NCI-H2029 treated with DMSO at 0.1 percent for 48 hours (cell line): ENCODE measurements at regions not wholly inside any gene's neighbourhood (a gene's known extent, or its start where the extent isn't known, plus 50 kb on each side); places are given as distances from the start of the nearest gene placed in this dataset.
A peak's percentile ranks its signal among the peaks of the same experiment; 100 is the strongest.
"Not testable (repeated sequence)": the region's sequence is repeated elsewhere in the genome, so short reads cannot be mapped to it uniquely, and the experiment has no call there.

Source experiments
- DNase-seq: peaks from one replicate; lab custom pipeline; 2025; lab: John Stamatoyannopoulos, UW

DNA sequence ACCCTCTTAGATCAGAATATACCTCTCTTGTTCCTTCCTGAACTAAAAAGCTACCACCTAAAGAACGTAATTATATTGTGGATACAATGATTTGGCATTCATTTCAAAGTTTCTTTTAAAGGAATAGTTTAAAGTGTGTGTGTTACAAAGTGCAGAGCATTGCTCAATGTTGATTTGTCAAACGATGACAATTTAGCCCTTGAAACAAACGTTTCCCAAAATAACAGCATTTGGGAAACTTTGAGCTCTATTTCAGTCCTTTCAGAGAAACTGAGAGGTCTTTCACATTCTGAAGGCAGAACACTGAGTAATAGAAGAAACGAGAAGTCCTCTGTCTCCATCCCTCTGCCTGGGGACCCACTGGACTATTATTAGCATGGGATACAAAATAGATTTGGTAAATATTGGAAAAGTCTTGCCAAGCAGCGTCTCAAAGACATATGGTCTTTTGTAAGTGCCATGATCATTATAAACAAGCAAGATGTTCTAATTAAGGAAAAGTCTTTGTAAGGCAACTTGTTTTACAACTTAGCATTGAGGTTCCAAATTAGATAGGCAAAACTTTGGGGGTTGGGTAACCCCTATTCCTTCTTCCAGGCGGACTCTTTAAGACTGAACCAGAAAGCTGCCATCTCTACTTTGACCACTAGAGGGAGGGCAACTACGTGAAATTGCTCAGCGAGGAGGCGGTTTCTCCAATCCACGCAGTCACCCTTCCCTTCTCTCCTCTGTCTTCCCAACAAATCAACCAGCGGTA, 208.8 kb downstream of the RNF144B start:
- DNase-seq: peak; percentile 70

DNA sequence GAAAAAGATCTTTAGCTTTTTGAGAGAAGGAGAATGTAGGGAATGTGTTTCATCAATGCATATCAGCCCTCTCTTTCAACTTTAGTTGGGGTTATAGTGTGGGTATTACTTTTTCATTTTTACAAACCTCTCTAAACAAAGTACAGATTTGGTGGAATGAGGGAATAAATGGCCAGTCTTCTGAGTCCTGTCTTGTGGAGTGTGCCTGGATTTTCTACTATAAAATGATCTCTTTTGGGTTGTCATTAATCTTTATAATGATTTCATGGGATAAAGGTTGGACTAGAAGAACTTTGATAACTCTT, 209.3 kb downstream of the RNF144B start:
- no peak for DNase-seq

DNA sequence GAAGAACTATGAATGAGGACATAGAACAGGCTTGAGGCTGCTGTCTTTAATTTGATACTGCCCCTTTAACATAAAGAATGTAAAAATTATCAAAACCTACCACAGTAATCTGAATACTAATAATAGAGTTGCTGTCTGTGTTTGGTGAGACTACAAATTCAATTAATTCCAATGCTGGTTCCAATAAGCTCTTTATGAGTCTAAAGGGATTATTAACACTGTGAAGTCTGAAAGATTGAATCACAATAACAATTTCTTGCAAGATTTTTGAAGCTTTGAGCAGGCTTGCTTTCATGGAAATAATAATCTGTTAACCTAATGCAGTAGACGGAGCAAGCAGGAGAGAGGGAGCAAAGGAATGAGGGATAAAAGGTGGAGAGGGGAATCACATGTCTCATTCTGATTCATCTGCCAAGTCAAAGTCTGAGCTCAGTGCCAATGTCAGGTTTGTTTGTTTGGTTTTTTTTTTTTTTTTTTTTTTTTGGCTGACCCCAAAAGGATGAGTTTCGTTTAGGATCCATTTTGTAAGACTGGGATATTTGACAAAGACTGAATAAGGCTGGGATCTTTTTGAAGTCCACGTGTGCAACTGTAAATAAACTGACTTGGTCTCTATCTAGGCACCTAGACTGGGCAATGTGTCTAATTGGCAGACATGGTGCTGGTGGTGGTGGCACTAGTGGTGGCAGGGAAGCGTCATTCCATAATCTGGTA, 211.6 kb downstream of the RNF144B start:
- DNase-seq: peak; percentile 55

DNA sequence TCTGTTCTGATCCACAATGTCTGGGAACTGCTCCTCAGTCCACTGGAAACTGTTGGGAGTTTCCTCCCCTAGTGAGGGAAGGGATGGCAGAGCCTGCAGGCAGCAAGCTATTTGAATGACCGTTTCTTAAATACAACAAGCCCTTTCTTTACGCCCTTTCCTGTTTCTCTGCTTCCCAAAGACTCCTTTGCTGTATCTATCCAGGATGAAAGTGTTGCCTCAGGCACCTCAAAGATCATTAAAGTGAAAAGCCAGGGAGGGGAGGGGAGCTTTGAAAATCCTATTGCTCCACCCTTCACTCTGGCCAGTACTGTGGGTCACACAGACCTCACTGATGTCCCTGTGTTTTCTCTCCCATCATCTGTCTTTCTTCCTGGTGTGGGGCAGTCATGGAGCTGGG, 213.1 kb downstream of the RNF144B start:
- no peak for DNase-seq

DNA sequence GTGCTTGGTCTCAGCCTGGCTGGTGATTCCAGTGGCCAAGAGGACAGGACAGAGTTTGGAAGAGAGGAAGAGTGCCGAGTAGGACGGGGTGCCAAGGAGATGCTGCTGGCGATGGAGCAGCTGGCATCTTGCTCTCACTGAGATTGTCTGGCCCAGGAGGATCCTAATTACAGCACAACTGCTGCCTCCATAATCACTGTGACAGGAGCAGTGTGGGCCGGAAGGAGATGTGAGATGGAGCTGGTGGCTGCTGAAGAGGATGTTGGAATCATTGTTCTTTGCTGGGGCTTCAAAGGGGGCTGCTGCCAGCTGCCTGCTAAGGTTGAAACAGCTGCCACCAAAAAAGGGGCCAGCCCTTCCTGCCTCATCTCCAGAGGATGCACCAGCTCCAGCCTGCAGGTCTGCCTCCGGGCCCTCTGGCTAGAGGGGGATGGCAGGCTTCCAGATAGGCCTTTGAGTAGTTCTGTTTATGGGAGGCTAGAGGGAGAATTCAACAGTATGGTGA, 214.4 kb downstream of the RNF144B start:
- peak; percentile 71 for DNase-seq

DNA sequence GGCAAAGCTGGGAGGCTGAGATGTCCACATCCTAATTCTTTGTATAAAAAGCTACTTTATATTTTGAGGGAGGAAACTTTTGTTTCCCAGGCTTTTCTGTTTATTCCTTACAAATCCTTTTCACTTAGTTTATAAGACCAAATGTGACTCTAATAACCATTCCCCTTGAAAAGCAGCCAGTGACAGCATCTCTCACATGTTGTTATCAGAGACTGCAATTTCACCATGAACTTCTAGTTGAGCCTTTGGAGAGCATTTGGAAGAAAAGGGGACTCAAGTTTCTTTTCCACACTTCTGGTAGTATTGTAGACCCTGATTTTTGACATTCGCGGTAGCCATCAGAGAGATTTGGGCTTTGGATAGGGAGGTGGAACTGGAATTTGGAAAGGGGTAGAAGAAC, 215.8 kb downstream of the RNF144B start:
- DNase-seq: no peak

DNA sequence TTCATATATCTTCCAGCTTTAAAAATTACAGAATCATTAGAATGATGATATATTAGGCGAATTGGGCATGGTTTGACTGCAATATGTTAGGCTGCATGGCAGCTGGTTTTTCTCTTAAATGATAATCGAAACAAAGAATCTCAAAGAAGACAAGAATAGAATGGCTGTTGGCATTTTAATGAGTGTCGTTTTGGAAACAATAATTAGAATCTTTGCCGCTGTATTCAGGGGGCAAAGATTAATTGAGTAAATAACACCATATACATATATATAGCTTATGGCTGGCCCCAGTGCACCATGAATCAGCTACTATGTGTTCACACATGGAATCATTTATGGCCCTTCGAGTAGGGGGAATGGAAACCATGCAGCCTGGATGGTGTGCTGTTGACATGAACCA, 216.2 kb downstream of the RNF144B start:
- DNase-seq: no peak

DNA sequence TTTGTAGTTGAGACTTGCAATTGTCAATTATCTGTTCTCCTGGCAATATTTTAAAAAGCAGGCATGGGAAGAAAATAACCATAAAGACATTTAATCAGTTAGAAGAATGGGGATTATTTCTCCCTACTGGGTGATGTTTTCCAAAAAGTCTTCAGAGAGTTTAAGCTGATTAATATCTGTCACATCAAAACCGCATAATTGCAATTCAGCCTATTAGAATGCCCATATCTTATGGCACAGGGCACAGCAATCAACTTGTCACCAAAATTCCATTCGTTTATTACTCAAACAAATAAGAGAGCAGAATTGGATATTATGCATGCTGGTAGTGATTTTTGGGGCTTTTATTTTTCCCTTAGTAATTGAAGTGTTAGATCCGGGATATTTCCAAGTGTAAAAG, 218.7 kb downstream of the RNF144B start:
- no peak for DNase-seq

DNA sequence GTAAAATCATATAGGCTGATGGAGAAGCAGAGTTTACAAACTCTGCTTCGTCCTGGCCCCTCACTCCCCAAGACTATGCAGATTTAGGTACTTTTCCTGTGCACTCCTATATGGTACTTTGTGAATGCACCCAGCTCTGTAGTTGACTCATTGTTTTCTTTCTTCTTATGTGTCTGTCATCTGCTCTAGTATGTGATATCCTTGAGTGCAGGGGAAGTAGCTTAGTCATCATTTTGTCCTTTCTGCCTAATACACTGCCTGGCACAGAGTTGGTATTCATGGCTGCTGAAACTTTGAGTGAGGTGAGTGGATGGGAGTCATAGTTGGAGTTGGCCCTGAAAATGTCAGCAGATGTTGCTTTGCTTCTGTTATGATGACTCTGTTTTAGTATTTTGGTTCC, 222.6 kb downstream of the RNF144B start:
- DNase-seq: no peak

DNA sequence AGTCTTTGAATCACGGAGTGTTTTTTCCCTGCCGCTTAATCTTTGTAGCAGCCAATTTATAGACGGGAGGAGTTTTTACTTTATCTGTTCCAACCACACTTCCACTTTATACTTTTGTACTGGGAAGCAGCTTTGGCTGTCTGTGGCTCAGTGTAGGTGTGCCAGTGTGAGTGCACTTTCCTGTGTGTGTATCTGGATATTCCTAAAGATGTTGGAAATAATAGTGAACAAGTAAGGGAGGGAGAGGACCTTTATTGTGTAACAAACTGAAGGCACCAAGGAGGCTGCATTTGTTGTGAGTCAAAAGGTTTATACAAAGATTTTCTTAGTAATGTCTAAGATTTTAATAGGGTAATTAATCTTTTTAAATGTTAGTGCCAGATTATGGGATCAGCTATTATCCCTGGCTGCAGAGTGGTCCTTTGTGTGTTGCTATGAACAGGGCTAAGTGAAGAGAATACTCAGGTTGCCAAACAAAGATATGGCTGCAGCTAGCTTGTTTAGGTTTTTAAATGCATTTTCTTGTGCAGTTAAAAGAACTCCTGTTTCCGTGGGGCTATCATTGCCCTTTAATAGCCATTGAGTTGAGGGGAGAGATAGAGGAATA, 226.3 kb downstream of the RNF144B start:
- no peak for DNase-seq

DNA sequence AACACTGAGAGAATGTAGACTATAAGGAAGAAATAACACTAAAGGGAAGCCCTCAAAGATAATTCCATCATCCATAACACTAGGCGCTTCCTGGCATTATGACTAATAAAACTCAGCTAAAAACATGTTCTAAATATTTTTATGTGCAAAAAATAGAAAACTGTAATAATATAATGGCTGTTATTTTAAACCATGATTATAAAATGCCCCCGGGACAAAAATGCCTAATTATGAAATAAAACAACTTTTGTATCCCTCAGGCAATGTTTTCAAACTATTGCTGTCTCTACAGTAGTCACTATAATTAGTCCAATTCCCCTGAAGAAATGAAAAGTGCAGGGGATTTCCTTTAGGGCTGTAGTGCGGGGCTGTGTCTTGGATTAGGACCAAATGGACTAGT, 242.4 kb downstream of the RNF144B start:
- DNase-seq: no peak

DNA sequence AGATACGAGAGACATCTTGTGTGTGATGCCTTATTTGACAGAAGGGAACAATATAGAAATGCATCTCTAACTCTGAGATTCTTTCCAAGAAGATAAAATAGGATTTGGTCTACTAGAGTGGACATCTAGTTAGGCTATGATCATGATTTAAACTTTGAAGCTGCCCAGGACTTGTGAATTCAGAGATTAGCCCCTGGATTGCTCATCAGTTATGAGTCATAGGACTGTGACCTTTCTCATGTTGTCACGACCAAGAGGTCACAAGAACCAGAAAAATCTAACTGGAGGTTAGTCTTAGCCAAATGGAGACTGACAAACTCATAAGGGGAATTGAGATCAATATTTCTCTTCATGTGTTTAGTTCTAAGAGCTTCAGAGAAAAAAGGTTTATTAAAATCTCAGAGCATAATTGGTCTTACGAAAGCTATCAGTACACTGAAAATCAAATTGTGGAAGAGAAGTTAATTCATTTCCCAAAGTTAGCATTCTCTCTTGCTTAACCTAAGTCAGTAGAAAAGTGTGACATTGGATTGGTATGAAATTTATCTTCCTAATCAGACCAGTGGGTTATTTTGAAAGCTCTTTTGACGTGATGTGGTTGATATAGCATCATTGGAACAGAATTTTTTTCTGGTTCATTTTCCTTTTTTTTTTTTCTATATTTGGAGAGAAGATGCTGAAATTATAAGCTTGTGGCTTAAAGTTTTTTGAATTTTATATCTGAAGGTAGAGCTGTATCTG, 245.7 kb downstream of the RNF144B start:
- DNase-seq: no peak

DNA sequence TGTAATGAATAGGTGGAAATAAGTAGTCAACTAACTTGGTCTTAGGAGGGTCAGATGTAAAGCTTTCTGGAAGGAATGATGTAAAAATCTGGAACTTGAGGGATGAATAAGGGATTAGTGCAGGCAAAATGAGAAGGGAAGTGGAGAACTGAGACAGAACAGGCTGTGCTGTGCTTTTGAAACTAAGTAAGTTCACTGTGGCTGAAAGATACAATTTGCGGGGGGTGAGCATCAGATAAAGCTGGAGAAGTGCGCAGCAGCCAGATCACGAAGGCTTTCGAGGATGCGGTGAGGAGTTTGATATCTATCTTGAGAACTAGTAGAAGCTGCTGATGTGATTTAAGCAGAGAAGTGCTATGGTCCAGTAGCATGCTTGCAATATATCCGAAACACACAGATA, 247.8 kb downstream of the RNF144B start:
- DNase-seq: no peak

DNA sequence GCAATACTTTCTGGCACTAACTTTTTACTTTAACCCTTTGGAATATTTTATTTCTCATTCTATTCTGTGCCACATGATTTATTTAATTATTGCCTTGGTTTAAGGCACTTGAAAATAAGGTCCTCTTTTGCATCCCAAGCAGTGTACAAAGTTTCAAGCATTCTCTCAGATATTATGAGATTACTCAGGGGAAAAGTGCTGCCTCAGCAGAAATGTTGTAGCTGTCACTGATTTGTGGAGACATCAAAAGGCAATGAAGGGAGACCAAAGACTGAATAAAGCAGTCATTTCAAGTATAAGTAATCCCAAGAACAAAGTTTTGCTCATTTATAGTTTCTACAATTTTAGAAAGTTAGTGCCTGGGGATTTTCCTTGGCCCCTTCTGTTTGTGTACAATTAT, 253.0 kb downstream of the RNF144B start:
- DNase-seq: no peak

DNA sequence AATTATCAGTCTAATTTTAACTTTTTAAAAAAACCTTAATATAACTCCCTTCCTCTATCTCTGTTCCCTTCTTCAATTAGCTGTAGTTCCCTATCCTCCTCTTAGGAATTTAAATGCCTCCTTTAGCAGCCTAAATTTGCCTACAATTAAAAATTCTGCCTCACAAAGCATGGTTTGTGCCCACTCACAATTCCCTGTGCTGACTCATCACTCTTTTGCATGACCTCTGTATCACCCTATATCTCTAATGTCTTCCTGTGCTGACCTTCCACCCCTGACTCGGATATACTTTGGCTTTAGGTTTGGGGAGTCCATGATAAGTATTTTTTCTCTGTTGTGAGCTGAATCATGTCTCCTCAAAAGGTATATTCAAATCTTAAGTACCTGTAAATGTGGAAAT, 253.6 kb downstream of the RNF144B start:
- no peak for DNase-seq

DNA sequence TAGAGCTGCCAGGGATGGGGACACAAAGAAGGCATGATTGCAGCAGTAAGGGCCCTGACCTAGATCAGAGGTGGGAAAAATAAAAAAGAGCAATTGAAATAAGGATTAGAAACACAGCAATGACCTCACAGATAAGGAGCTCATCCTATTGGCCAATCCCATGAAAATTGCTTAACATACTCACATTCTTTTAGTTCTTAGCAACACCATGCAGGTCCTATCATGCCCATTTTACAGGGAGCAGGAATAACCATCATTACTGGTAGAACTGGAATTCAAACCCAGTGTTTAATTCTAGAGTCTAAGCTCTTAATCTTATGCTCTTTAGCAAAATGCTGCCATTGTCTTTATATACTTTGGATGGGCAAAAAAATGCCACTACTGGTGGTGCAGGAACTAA, 267.7 kb downstream of the RNF144B start:
- no peak for DNase-seq

DNA sequence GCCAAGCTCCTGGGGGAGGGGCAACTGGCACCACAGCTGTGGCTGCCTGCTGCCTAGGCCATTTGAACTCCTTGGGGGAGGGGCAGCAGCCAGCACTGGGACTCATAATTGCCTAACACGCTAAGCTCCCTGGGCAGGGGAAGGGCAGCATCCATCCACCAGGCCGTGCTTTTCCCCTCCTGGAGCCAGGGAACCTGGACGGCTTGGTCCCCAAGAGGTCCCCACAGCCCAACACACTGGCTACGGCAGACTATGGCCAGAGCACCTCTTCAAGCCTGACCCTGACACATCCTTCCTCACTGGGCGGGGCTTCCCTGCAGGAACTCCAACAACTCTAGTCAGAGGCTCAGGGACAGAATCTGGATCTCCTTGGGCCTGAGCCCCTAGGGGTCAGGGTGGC, 269.4 kb downstream of the RNF144B start:
- no peak for DNase-seq

DNA sequence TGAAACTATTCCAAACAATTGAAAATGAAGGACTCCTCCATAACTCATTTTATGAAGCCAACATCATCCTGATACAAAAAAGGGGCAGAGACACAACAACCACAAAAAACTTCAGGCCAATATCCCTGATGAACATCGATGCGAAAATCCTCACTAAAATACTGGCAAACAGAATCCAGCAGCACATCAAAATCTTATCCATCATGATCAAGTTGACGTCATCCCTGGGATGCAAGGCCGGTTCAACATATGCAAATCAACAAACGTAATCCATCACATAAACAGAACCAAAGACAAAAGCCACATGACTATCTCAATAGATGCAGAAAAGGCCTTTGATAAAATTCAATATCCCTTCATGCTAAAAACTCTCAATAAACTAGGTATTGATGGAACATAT, 272.8 kb downstream of the RNF144B start:
- DNase-seq: not testable (repeated sequence)

DNA sequence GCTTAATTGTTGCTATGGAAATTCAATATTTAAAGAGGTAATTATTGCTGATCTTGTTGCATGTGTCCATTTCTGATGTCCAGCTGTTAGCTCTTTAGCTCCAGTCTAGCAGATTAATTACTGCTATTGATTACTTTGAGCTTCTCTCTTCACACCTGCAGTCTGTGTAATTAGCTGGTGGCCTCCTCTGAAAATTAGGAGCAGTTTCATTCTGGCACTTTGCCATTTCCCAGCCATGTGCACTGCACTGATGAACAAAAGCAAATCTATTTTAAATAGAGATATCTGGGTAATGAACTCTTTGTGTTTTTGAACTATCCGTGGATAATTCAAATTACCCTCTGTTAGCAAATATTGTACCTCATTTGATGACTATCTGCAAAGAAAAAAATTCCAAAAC, 275.9 kb downstream of the RNF144B start:
- no peak for DNase-seq

DNA sequence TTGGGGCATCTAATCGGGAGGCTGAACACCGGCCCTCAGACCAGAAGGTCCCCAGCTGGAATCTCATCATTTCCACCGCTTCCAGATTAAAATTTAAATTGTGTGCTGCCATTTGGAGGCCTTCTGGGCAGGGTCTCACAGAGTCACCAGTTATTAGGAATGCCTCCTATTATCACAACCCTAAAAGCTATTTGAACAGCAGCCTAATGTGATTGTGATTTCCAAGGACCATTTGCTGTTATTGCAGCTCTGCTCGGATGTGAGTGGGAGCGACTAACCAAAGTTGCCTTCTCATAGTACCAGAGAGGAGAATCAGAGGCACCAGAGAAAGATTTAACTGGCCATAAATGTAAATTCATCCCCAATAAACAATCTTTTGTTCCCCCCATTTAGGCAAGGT, 277.3 kb downstream of the RNF144B start:
- no peak for DNase-seq

DNA sequence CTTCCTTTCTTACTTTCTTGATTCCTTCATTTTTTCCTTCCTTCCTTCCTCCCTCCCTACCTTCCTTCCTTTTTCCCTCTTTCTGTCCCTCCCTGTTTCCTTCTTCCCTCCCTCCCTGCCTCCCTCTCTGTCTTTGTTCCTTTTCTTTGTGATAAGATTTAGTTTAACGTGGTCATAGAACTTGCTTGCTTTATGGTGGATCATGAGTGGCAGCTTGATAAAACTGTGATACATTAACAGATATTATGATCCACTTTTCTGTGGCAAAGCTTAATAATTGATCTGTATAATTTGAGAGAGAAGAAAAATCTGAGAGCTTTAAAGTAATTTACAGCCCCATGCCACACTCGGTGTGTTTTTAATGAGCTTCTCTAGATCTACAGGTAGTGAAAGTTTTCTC, 280.5 kb downstream of the RNF144B start:
- DNase-seq: no peak

DNA sequence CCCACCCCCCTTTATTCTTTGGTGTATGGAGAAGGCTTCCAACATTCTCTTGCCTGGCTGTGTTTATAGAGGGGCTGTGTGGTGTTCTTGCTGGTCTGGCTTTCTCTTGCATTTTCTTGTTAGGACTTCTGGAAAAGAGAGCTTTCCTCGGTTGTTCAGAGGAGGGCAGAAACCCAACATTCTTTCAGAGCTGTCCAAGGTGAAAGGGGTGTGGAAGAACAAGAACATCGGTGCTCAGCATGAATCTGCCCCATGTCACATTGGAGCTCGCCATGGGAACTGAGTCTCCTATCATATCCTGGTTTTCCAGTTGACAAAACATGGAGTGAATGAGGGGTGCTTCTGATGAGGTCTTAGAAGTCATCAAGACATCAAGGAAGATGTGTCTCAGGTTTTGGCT, 281.8 kb downstream of the RNF144B start:
- DNase-seq: no peak

DNA sequence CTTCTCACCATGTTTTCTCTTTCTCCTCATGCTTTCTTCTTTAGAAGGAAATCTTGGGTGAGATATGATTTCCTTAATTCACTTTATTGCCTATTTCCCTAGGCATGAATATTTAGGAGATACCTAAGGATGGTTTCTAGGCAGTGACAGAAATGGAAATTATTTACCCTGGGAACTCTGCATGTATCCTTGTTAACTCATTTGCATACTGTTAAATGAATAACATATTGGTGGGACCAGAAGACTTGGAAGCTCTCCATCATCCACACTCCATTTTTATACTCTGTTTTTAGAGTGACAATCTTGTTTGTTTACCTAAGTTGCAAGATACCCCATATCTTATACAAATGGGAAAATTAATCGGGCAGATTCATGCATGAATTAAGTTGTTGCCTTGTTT, 285.7 kb downstream of the RNF144B start:
- DNase-seq: no peak
